Heart right ventricle (tissue), 16 donors: ENCODE measurements at regions not wholly inside any gene's neighbourhood (a gene's known extent, or its start where the extent isn't known, plus 50 kb on each side); places are given as distances from the start of the nearest gene placed in this dataset.

Source experiments
- ATAC-seq, 8 donors: fragments of 200-7000 bp; cut with Tn5 transposase; one replicate each; pipeline ENCODE4 v1.9.1; 2020; ENCODE audit warnings: mild to moderate bottlenecking in 8 of 8, moderate library complexity in 8 of 8, moderate number of reproducible peaks in 1 of 8
- DNase-seq, 2 donors: peaks; one replicate each; pipeline ENCODE4 v3.0.0-alpha.2; 2020
- H3K27ac ChIP-seq, 10 donors: fragments of 200-600 bp; sonication (generic) in 2 of 10; one replicate each; pipeline versions ENCODE4 v1.5.0 to v1.8.0; 2020 to 2022; ENCODE audit warnings: mild to moderate bottlenecking in 3 of 10
- H3K27me3 ChIP-seq, 7 donors: fragments of 200-600 bp; one replicate each; pipeline ENCODE4 v1.8.0; 2021 to 2022; ENCODE audit warnings: mild to moderate bottlenecking in 2 of 7
- H3K36me3 ChIP-seq, 9 donors: fragments of 200-600 bp; sonication (generic) in 1 of 9; one replicate each; pipeline versions ENCODE4 v1.5.0 to v1.8.0; 2020 to 2022; ENCODE audit warnings: mild to moderate bottlenecking in 2 of 9
- H3K4me1 ChIP-seq, 9 donors: fragments of 200-600 bp; sonication (generic) in 1 of 9; one replicate each; pipeline versions ENCODE4 v1.5.0 to v1.8.0; 2020 to 2022; ENCODE audit warnings: mild to moderate bottlenecking in 4 of 9
- H3K4me3 ChIP-seq, 10 donors: fragments of 200-600 bp; sonication (generic) in 2 of 10; one replicate each; pipeline versions ENCODE4 v1.5.0 to v1.8.0; 2020 to 2022; ENCODE audit warnings: mild to moderate bottlenecking in 7 of 10, moderate library complexity in 2 of 10
- H3K9me3 ChIP-seq, 11 donors: fragments of 200-600 bp in 10 of 11; sonication (generic) in 2 of 11; one replicate each; pipeline versions ENCODE4 v1.5.0 to v1.8.0; 2013 to 2022; ENCODE audit warnings: mild to moderate bottlenecking in 2 of 11, control low read depth in 1 of 11, moderate library complexity in 1 of 11
- CTCF ChIP-seq, 9 donors: fragments of 200-600 bp; sonication (generic) in 2 of 9; IDR thresholded peaks; one replicate each; pipeline versions ENCODE4 v1.5.0 to v1.8.0; 2021 to 2022; ENCODE audit warnings: antibody characterized with exemption in 9 of 9, mild to moderate bottlenecking in 5 of 9, moderate library complexity in 1 of 9
- WGBS, 2 donors: extraction: QIAGEN DNeasy Blood & Tissue Kit; methylation state at CpG; one replicate each; pipeline ENCODE4 v1.1.7; 2013; ENCODE audit warnings: inconsistent platforms in 1 of 2; 5-methylcytosine and 5-hydroxymethylcytosine counted together
- intact Hi-C, 10 donors: fragments of 100-400 bp; cut with DNase I; formaldehyde crosslinking; loops; one replicate each; pipeline versions ENCODE4 v1.11.1 to v1.14.2; 2022
- donor health status: Arrhythmogenic right ventricular cardiomyopathy.
- donor health status: ischemic (EF 13 %, LVEDD 7.1; RV severe dilation, severe dysfunction).
- donor health status: healthy with polysubstance abuse.
- donor health status: DM: no; HTN: yes; CAD: no.
- donor health status: DM: no; HTN: no; CAD: no.
- donor health status: ischemic (EF 25% LVEDD 6.9; RV normal size, moderate dysfunction).
- donor health status: ischemic (EF 25% LVEDD 5.7; RV mildly dilated, moderate dysfunction).
- donor health status: healthy.
- donor health status: DM: yes; HTN: yes; CAD: no.
- donor health status: Ischemic cardiomyopathy.
- donor health status: ischemic (EF 35%, LVEDD 5.7; RV mildly dilated, moderate dysfunction).
- donor health status: nonischemic (EF 11% LVEDD 7.7; RV severe dilation, severe dysfunction).
- donor health status: DM: yes; HTN: yes; CAD: no.
- donor health status: PGD.
- donor health status: ischemic (EF 29% LVEDD 5.4; RV normal size, mild dysfunction).
- donor health status: nonischemic (EF 23%, LVEDD 6.1; RV moderate dilation, normal function).

- TF ChIP-seq CTCF (IDR thresholded peaks at IDR 0.05): no peak
- H3K4me1 ChIP-seq: no peaks in the 10 kb centered on the region
- no peak overlapping the region for H3K4me3 ChIP-seq
- intact Hi-C loops: no loop called here
- DNase-seq (no peak), ATAC-seq (no peak)
- H3K27ac ChIP-seq: no peak overlapping the region
- H3K27me3 ChIP-seq: no peaks in the 10 kb centered on the region
- H3K36me3 ChIP-seq: no peaks in the 10 kb centered on the region
- peaks cover 0 to 5% (median 0%) of the 10 kb centered on the region in 11 donors for H3K9me3 ChIP-seq
- 80 to 84% methylated on average over 6 of the region's 6 CpGs for WGBS, 2 donors
Observed at GRCh38 chr5:116982035-116982434, 407.4 kb upstream of the SEMA6A start.

- H3K9me3 ChIP-seq: peaks cover 0 to 2% (median 0%) of the 10 kb centered on the region in 11 donors
- no peaks in the 10 kb centered on the region for H3K27me3 ChIP-seq
- intact Hi-C loops: no loop called here
- TF ChIP-seq CTCF (IDR thresholded peaks at IDR 0.05): no peak
- no peak for ATAC-seq
- no peaks in the 10 kb centered on the region for H3K4me1 ChIP-seq
- DNase-seq: no peak
- H3K4me3 ChIP-seq: no peak overlapping the region
- WGBS, 2 donors: 64 to 69% methylated on average over 2 of the region's 2 CpGs
- no peaks in the 10 kb centered on the region for H3K36me3 ChIP-seq
- H3K27ac ChIP-seq: no peak overlapping the region
Observed at GRCh38 chr5:116980581-116980980, 406.0 kb upstream of the SEMA6A start.

- WGBS, 2 donors: 98 to 100% methylated on average over 1 of the region's 1 CpG
- Histone ChIP-seq H3K27ac (no peak overlapping the region), H3K36me3 (no peaks in the 10 kb centered on the region), H3K27me3 (no peaks in the 10 kb centered on the region), H3K9me3 (peaks cover 0 to 26% (median 0%) of the 10 kb centered on the region in 11 donors), H3K4me1 (no peaks in the 10 kb centered on the region), H3K4me3 (no peak overlapping the region)
- no peak for TF ChIP-seq CTCF (IDR thresholded peaks at IDR 0.05)
- DNase-seq: no peak
- no peak for ATAC-seq
- intact Hi-C loops: no loop called here
Observed at GRCh38 chr5:116976767-116977166, 402.1 kb upstream of the SEMA6A start.

- WGBS, 2 donors: 95 to 96% methylated on average over 5 of the region's 5 CpGs
- no peak for TF ChIP-seq CTCF (IDR thresholded peaks at IDR 0.05)
- no peaks in the 10 kb centered on the region for H3K27me3 ChIP-seq
- intact Hi-C loops: no loop called here
- H3K9me3 ChIP-seq: peaks cover 0 to 26% (median 0%) of the 10 kb centered on the region in 11 donors
- H3K4me1 ChIP-seq: no peaks in the 10 kb centered on the region
- H3K27ac ChIP-seq: no peak overlapping the region
- no peak for DNase-seq
- H3K4me3 ChIP-seq: no peak overlapping the region
- no peak for ATAC-seq
- no peaks in the 10 kb centered on the region for H3K36me3 ChIP-seq
Observed at GRCh38 chr5:116971131-116971530, 396.5 kb upstream of the SEMA6A start.
